BJ (cell line): ENCODE measurements at regions not wholly inside any gene's neighbourhood (a gene's known extent, or its start where the extent isn't known, plus 50 kb on each side); places are given as distances from the start of the nearest gene placed in this dataset.
"Not testable (repeated sequence)": the region's sequence is repeated elsewhere in the genome, so short reads cannot be mapped to it uniquely, and the experiment has no call there.

Experiments
- CTCF ChIA-PET: fragments of 350-600 bp; formaldehyde crosslinking; extraction: SDS; loops from one replicate; lab custom pipeline; 2021; ENCODE audit warnings: antibody characterized with exemption, inconsistent platforms; lab: Yijun Ruan, JAX
- POLR2A ChIA-PET: fragments of 300-600 bp; sonication (Branson Sonifier 250); formaldehyde crosslinking; extraction: SDS; loops from one replicate; lab custom pipeline; 2021; ENCODE audit warnings: antibody characterized with exemption; lab: Charles Lee
- DNase-seq: peaks from one replicate; pipeline ENCODE4 v3.0.0-alpha.2; 2011; ENCODE audit warnings: low read depth
- H3K27me3 ChIP-seq: 2 replicates; pipeline ENCODE4 v1.6.0; 2011; ENCODE audit warnings: low read length; ENCODE audit not compliant: control insufficient read depth, insufficient read depth
- H3K36me3 ChIP-seq: 2 replicates; pipeline ENCODE4 v1.5.1; 2011; ENCODE audit warnings: low read length; ENCODE audit not compliant: control insufficient read depth, insufficient read depth
- H3K4me3 ChIP-seq: 2 replicates; pipeline ENCODE4 v1.5.1; 2011; ENCODE audit warnings: low read depth, mild to moderate bottlenecking, control low read depth, low read length
- TF ChIP-seq, protein P1 (sequence below): IDR thresholded peaks from 2 replicates; pipeline ENCODE4 v1.5.1; 2011; ENCODE audit warnings: low read depth, mild to moderate bottlenecking, control low read depth, inconsistent platforms, low read length, moderate library complexity; ENCODE audit not compliant: insufficient read depth

DNA sequence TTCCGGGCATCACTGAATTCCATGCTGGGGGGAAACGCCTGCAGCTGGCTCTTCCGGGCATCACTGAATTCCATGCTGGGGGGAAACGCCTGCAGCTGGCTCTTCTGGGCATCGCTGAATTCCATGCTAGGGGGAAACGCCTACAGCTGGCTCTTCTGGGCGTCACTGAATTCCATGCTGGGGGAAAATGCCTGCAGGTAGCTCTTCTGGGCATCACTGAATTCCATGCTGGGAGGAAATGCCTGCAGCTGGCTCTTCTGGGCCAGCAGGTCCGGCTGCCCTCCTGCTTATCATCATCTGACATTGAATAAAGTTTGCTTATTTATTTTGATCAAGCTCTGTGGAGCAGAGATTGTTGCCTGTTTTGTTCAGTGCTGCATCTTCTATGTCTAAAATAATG is 355.1 kb downstream of the SMOC2 start:
- Histone ChIP-seq H3K36me3 (no peaks in the 10 kb centered on the region), H3K27me3 (no peaks in the 10 kb centered on the region), H3K4me3 (no peak overlapping the region)
- ChIA-PET CTCF (no interaction called here), POLR2A (no interaction called here)
- TF ChIP-seq, protein P1, sequence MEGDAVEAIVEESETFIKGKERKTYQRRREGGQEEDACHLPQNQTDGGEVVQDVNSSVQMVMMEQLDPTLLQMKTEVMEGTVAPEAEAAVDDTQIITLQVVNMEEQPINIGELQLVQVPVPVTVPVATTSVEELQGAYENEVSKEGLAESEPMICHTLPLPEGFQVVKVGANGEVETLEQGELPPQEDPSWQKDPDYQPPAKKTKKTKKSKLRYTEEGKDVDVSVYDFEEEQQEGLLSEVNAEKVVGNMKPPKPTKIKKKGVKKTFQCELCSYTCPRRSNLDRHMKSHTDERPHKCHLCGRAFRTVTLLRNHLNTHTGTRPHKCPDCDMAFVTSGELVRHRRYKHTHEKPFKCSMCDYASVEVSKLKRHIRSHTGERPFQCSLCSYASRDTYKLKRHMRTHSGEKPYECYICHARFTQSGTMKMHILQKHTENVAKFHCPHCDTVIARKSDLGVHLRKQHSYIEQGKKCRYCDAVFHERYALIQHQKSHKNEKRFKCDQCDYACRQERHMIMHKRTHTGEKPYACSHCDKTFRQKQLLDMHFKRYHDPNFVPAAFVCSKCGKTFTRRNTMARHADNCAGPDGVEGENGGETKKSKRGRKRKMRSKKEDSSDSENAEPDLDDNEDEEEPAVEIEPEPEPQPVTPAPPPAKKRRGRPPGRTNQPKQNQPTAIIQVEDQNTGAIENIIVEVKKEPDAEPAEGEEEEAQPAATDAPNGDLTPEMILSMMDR = no peak
- DNase-seq = no peak

DNA sequence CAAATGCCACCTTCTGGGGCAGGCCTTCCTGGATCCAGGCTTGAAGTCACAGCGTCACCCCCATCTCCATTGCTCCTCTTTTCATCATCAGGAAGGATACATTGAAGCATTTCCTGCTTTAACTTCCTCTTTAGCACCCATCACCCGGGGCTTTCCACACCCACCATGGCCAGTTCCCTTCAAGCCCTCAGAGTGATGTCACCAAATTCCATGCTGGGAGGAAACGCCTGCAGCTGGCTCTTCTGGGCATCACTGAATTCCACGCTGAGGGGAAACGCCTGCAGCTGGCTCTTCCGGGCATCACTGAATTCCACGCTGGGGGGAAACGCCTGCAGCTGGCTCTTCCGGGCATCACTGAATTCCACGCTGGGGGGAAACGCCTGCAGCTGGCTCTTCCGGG is 354.6 kb downstream of the SMOC2 start:
- H3K27me3 ChIP-seq, H3K36me3 ChIP-seq, POLR2A ChIA-PET, DNase-seq, CTCF ChIA-PET, H3K4me3 ChIP-seq: not testable (repeated sequence)

DNA sequence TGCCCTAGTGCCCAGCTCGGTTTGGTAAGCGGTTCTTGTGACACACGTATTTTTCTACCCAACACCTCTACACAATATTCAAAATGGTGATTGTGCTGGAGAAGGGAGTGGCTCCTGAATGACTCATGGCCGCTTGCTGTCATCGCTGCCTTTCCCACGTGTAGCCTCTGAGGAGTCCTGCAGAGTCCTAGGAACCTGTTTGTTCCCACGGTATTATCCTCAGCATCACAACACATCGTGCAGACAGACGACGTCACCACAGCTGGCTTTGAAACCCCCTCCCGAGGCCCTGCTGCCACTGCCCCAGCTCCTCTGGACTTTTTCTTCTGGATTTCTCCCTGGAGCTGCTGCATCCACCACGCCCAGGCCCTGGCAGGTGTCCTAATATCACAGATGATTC is 353.5 kb downstream of the SMOC2 start:
- no peak overlapping the region for H3K4me3 ChIP-seq
- ChIA-PET CTCF (no interaction called here), POLR2A (no interaction called here)
- H3K27me3 ChIP-seq = no peaks in the 10 kb centered on the region
- no peak for DNase-seq
- H3K36me3 ChIP-seq = no peaks in the 10 kb centered on the region
- TF ChIP-seq, protein P1 = no peak

DNA sequence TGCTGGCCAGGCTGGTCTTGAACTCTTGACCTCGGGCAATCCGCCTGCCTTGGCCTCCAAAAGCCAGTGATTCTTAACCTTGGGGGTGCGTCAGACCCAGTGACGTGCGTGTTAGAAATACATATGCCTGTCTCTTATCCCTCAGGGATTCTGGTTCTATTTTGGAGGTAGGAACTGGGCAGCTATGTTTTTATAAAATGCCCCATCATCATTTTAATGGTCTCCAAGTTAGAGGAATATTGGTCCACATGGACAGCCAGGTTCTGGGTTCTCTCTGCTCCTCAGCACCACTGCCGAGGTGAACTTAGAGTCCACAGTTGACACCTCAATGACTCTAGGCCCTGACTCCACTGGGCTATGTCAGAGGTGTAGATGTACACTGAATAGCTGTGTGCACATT is 352.7 kb downstream of the SMOC2 start:
- Histone ChIP-seq H3K36me3 (no peaks in the 10 kb centered on the region), H3K4me3 (no peak overlapping the region), H3K27me3 (no peaks in the 10 kb centered on the region)
- no peak for DNase-seq
- TF ChIP-seq, protein P1 = no peak
- ChIA-PET POLR2A (no interaction called here), CTCF (no interaction called here)

DNA sequence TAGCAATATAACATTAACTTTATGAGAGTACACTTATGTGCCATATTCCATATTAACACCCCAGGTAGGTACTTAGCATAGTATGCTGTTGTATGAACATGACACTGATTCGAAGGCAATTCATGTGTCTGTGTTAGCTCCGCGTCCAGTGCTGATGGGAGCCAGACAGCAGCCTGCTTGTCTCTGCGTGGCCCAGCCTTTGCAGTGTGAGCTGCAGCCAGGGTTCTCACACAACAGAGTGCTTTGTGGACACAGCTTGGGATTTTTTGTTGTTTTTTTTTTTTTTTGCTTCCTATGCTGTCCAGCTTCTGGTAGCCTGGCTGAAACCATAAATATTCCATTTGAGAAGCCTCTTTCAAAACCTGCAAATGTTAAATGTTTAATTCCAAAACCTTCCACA is 350.9 kb downstream of the SMOC2 start:
- Histone ChIP-seq H3K36me3 (no peaks in the 10 kb centered on the region), H3K27me3 (no peaks in the 10 kb centered on the region), H3K4me3 (no peak overlapping the region)
- TF ChIP-seq, protein P1 = no peak
- POLR2A ChIA-PET = no interaction called here
- CTCF ChIA-PET = no interaction called here
- DNase-seq = no peak

DNA sequence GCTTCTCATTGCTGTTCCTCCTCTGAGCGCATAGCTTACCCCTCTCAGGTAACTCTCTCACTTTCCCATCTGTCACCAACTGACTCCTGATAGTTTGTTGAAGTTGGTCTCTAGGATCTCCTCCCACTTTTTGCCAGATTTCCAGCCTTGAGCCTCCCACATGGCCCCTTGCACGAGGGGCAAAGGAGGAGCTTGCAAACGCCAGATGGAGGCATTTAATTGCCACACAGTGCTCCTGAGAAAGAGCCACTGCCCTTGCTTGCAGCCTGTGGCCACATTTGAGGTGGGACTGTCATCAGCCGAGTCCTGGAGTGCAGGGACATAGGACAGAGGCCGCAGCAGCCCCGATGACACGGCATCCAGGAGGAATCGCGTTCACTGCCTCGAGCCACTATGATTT is 348.7 kb downstream of the SMOC2 start:
- ChIA-PET POLR2A (no interaction called here), CTCF (no interaction called here)
- Histone ChIP-seq H3K27me3 (no peaks in the 10 kb centered on the region), H3K36me3 (no peaks in the 10 kb centered on the region), H3K4me3 (no peak overlapping the region)
- DNase-seq = no peak
- TF ChIP-seq, protein P1 = no peak
